ENCODE measurements at regions not wholly inside any gene's neighbourhood (a gene's known extent, or its start where the extent isn't known, plus 50 kb on each side); places are given as distances from the start of the nearest gene placed in this dataset.
"Not testable (repeated sequence)": the region's sequence is repeated elsewhere in the genome, so short reads cannot be mapped to it uniquely, and the experiment has no call there.

GRCh38 chr1:164452549-164452948 is 106.4 kb upstream of the PBX1 start:
- no peak overlapping the region for H3K4me3 ChIP-seq (ENCODE audit: control insufficient read depth, low read depth, low read length)
- TF ChIP-seq, protein P1, sequence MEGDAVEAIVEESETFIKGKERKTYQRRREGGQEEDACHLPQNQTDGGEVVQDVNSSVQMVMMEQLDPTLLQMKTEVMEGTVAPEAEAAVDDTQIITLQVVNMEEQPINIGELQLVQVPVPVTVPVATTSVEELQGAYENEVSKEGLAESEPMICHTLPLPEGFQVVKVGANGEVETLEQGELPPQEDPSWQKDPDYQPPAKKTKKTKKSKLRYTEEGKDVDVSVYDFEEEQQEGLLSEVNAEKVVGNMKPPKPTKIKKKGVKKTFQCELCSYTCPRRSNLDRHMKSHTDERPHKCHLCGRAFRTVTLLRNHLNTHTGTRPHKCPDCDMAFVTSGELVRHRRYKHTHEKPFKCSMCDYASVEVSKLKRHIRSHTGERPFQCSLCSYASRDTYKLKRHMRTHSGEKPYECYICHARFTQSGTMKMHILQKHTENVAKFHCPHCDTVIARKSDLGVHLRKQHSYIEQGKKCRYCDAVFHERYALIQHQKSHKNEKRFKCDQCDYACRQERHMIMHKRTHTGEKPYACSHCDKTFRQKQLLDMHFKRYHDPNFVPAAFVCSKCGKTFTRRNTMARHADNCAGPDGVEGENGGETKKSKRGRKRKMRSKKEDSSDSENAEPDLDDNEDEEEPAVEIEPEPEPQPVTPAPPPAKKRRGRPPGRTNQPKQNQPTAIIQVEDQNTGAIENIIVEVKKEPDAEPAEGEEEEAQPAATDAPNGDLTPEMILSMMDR (IDR thresholded peaks at IDR 0.05; ENCODE audit: control insufficient read depth, insufficient read depth, low read depth, low read length, missing control alignments) = no peak
- no peak for DNase-seq (ENCODE audit: low read depth)

GRCh38 chr1:164456272-164456671 is 102.7 kb upstream of the PBX1 start:
- DNase-seq (ENCODE audit: low read depth) = no peak
- no peak overlapping the region for H3K4me3 ChIP-seq (ENCODE audit: control insufficient read depth, low read depth, low read length)
- TF ChIP-seq, protein P1 (IDR thresholded peaks at IDR 0.05; ENCODE audit: control insufficient read depth, insufficient read depth, low read depth, low read length, missing control alignments) = no peak

DNA sequence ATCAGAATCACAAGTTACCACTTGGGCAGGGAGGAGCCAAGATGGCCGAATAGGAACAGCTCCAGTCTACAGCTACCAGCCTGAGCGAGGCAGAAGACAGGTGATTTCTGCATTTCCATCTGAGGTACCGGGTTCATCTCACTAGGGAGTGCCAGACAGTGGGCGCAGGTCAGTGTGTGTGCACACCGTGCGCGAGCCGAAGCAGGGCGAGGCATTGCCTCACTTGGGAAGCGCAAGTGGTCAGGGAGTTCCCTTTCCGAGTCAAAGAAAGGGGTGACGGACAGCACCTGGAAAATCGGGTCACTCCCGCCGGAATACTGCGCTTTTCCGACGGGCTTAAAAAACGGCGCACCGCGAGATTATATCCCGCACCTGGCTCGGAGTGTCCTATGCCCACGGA is 99.8 kb upstream of the PBX1 start:
- DNase-seq (ENCODE audit: low read depth) = not testable (repeated sequence)

DNA sequence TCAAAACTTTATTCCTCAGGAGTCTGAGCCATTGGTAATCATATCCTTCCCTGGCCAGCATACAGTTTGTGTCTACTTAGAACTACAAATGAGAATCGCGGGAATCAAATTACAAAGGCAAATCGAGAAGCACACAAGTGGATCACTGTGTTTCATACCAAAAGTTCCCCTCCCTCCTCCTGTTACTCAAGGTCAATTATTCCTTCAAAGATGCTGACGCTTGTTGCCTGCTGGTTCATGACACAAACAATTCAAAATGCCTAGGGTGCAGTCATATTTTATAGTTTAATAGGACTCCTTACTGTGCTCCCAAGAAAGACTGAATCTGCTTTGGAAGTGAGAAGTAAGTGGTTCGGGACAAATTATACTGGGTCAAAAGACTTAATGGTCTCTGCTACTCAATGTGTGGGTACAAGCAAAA is 93.0 kb upstream of the PBX1 start:
- TF ChIP-seq, protein P1 (IDR thresholded peaks at IDR 0.05; ENCODE audit: control insufficient read depth, insufficient read depth, low read depth, low read length, missing control alignments) = no peak
- no peak overlapping the region for H3K4me3 ChIP-seq (ENCODE audit: control insufficient read depth, low read depth, low read length)
- no peak for DNase-seq (ENCODE audit: low read depth)

More for the DNA sequence above, 99.8 kb upstream of the PBX1 start:
- not testable (repeated sequence) for H3K4me3 ChIP-seq (ENCODE audit: control insufficient read depth, low read depth, low read length)

DNA sequence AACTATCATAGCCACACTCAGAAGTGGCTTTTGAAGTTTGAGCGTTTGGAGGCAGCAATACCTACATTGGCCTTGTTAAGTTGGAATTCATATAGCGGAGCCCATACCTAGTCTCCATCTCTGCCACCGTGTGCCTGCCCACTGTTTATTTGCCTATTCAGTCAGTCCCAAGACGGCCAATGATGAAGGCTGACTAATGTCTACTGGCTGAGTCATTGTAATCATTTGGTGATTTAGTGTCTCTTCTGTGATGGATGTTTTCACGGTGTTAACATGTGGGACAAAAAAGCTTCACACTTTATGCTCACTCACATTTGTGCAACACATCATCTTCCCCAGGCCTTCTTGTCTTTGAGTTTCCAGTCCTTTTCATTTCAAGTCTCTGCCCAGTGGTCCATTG is 92.6 kb upstream of the PBX1 start:
- no peak for DNase-seq (ENCODE audit: low read depth)
- TF ChIP-seq, protein P1 (IDR thresholded peaks at IDR 0.05; ENCODE audit: control insufficient read depth, insufficient read depth, low read depth, low read length, missing control alignments) = no peak
- no peak overlapping the region for H3K4me3 ChIP-seq (ENCODE audit: control insufficient read depth, low read depth, low read length)

GRCh38 chr1:164470996-164471395 is 88.0 kb upstream of the PBX1 start:
- H3K4me3 ChIP-seq (ENCODE audit: control insufficient read depth, low read depth, low read length) = no peak overlapping the region
- TF ChIP-seq, protein P1 (IDR thresholded peaks at IDR 0.05; ENCODE audit: control insufficient read depth, insufficient read depth, low read depth, low read length, missing control alignments) = no peak
- no peak for DNase-seq (ENCODE audit: low read depth)

DNA sequence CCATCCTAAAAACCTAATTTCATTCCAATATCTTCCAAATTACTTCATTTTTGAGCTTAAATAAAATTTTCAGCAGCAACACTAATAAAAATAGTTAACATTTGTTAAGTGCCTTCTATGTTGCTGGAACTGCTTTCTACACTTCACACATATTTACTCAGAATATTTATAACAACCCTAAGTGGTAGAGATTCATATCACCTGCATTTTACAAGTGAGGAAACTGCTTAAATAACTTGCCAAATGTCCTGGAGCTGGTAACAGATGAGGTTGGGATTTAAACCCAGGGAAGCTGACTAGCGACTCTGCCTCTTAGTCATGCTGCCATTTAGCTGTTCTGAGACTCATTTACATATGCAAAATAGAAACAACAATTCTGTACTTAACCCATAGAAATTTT is 86.1 kb upstream of the PBX1 start:
- TF ChIP-seq, protein P1 (IDR thresholded peaks at IDR 0.05; ENCODE audit: control insufficient read depth, insufficient read depth, low read depth, low read length, missing control alignments) = no peak
- no peak for DNase-seq (ENCODE audit: low read depth)
- H3K4me3 ChIP-seq (ENCODE audit: control insufficient read depth, low read depth, low read length) = no peak overlapping the region
